ENCODE measurements at regions not wholly inside any gene's neighbourhood (a gene's known extent, or its start where the extent isn't known, plus 50 kb on each side); places are given as distances from the start of the nearest gene placed in this dataset.

- TF ChIP-seq REST (IDR thresholded peaks at IDR 0.05; ENCODE audit: low read depth) (no peak), CEBPB (IDR thresholded peaks at IDR 0.05) (no peak)
These were observed 302.1 kb downstream of the BTBD3 start for GRCh38 chr20:12219798-12220197.

- TF ChIP-seq EP300 (IDR thresholded peaks at IDR 0.05; ENCODE audit: borderline replicate concordance) (no peak), TEAD4 (IDR thresholded peaks at IDR 0.05) (no peak), FOXM1 (IDR thresholded peaks at IDR 0.05; ENCODE audit: borderline replicate concordance, low read depth) (no peak), REST (IDR thresholded peaks at IDR 0.05; ENCODE audit: low read depth) (no peak), USF1 (IDR thresholded peaks at IDR 0.05) (no peak), RAD21 (IDR thresholded peaks at IDR 0.05; ENCODE audit: low read depth) (no peak), YY1 (IDR thresholded peaks at IDR 0.05; ENCODE audit: low read depth) (no peak), CEBPB (IDR thresholded peaks at IDR 0.05) (no peak), TCF12 (IDR thresholded peaks at IDR 0.05; ENCODE audit: low read depth) (no peak), TAF1 (IDR thresholded peaks at IDR 0.05; ENCODE audit: low read depth) (no peak), MAX (IDR thresholded peaks at IDR 0.05) (no peak), EGR1 (IDR thresholded peaks at IDR 0.05) (no peak), NFIC (IDR thresholded peaks at IDR 0.05) (no peak)
These were observed 305.4 kb downstream of the BTBD3 start for GRCh38 chr20:12223057-12223456.

- TF ChIP-seq NFIC (IDR thresholded peaks at IDR 0.05) (no peak), TEAD4 (IDR thresholded peaks at IDR 0.05) (no peak), CREB1 (IDR thresholded peaks at IDR 0.05; ENCODE audit: low read depth) (no peak)
These were observed 308.2 kb downstream of the BTBD3 start for GRCh38 chr20:12225898-12226297.

- no peak for TF ChIP-seq CEBPB (IDR thresholded peaks at IDR 0.05)
- TF ChIP-seq EP300 (IDR thresholded peaks at IDR 0.05; ENCODE audit: borderline replicate concordance): no peak
- TF ChIP-seq EGR1 (IDR thresholded peaks at IDR 0.05): no peak
- TF ChIP-seq TAF1 (IDR thresholded peaks at IDR 0.05; ENCODE audit: low read depth): no peak
- no peak for TF ChIP-seq USF1 (IDR thresholded peaks at IDR 0.05)
- no peak for TF ChIP-seq TEAD4 (IDR thresholded peaks at IDR 0.05)
- no peak for TF ChIP-seq REST (IDR thresholded peaks at IDR 0.05; ENCODE audit: low read depth)
- TF ChIP-seq ZBTB7A (IDR thresholded peaks at IDR 0.05; ENCODE audit: low read depth): no peak
- no peak for TF ChIP-seq YY1 (IDR thresholded peaks at IDR 0.05; ENCODE audit: low read depth)
- no peak for TF ChIP-seq NFIC (IDR thresholded peaks at IDR 0.05)
- TF ChIP-seq CREB1 (IDR thresholded peaks at IDR 0.05; ENCODE audit: low read depth): no peak
- TF ChIP-seq RAD21 (IDR thresholded peaks at IDR 0.05; ENCODE audit: low read depth): no peak
- no peak for TF ChIP-seq MAX (IDR thresholded peaks at IDR 0.05)
- no peak for TF ChIP-seq FOXM1 (IDR thresholded peaks at IDR 0.05; ENCODE audit: borderline replicate concordance, low read depth)
- TF ChIP-seq TCF12 (IDR thresholded peaks at IDR 0.05; ENCODE audit: low read depth): no peak
These were observed 312.2 kb downstream of the BTBD3 start for GRCh38 chr20:12229891-12230290.

GRCh38 chr20:12237772-12238171 lies 320.1 kb downstream of the BTBD3 start:
- TF ChIP-seq EP300 (IDR thresholded peaks at IDR 0.05; ENCODE audit: borderline replicate concordance): no peak

GRCh38 chr20:12241065-12241464 lies 323.4 kb downstream of the BTBD3 start:
- no peak for TF ChIP-seq TAF1 (IDR thresholded peaks at IDR 0.05; ENCODE audit: low read depth)
- TF ChIP-seq MAX (IDR thresholded peaks at IDR 0.05): no peak
- no peak for TF ChIP-seq TEAD4 (IDR thresholded peaks at IDR 0.05)
- TF ChIP-seq REST (IDR thresholded peaks at IDR 0.05; ENCODE audit: low read depth): no peak
- no peak for TF ChIP-seq CREB1 (IDR thresholded peaks at IDR 0.05; ENCODE audit: low read depth)
- TF ChIP-seq ZBTB7A (IDR thresholded peaks at IDR 0.05; ENCODE audit: low read depth): no peak
- no peak for TF ChIP-seq EGR1 (IDR thresholded peaks at IDR 0.05)
- no peak for TF ChIP-seq FOXM1 (IDR thresholded peaks at IDR 0.05; ENCODE audit: borderline replicate concordance, low read depth)
- no peak for TF ChIP-seq YY1 (IDR thresholded peaks at IDR 0.05; ENCODE audit: low read depth)
- TF ChIP-seq EP300 (IDR thresholded peaks at IDR 0.05; ENCODE audit: borderline replicate concordance): no peak
- TF ChIP-seq RAD21 (IDR thresholded peaks at IDR 0.05; ENCODE audit: low read depth): no peak
- no peak for TF ChIP-seq CEBPB (IDR thresholded peaks at IDR 0.05)
- TF ChIP-seq USF1 (IDR thresholded peaks at IDR 0.05): no peak
- TF ChIP-seq NFIC (IDR thresholded peaks at IDR 0.05): no peak
- no peak for TF ChIP-seq TCF12 (IDR thresholded peaks at IDR 0.05; ENCODE audit: low read depth)

Measured in Ishikawa (cell line).